HS-5 (cell line): ENCODE measurements at regions not wholly inside any gene's neighbourhood (a gene's known extent, or its start where the extent isn't known, plus 50 kb on each side); places are given as distances from the start of the nearest gene placed in this dataset.

Experiments used
- DNase-seq: peaks from one replicate; pipeline ENCODE4 v3.0.0-alpha.2; 2012; ENCODE audit warnings: low read depth

DNA sequence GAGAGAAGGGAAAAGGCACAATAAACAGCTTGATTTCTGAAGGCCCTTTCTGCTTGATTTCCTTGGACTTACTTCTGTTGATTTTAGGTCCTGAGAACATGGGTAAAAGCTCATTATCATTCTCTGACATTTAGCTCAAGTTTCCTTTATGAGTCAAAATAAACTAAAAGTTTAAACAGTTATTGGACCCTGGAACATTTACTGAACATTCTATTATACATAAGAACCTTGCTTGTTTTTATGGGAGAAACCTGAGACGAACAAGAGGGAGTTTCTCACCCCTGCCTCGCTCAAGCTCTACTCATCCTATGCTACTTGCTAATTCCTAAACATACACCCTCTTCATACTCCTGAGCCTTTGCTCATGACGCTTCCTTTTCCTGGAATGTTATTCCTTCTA lies 538.3 kb upstream of the PKN2 start:
- DNase-seq = no peak

DNA sequence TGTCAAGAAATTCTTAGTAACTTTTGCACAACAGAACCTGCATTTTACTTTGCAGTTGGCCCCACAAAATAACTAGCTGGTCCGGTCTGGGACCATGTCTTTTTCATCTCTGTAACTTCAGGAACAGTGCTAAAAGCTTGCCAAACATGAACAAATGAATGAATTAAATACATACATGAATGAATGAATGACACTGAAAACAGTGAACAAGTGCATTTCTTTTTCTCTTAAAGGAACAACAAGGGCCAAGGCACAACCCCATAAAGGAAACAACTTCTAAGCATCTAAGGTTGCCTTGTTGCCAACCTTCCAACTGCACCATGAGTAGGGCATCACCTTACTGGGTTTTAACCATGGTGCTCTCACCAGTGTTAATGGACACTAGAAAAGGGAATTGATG lies 534.4 kb upstream of the PKN2 start:
- DNase-seq = no peak

DNA sequence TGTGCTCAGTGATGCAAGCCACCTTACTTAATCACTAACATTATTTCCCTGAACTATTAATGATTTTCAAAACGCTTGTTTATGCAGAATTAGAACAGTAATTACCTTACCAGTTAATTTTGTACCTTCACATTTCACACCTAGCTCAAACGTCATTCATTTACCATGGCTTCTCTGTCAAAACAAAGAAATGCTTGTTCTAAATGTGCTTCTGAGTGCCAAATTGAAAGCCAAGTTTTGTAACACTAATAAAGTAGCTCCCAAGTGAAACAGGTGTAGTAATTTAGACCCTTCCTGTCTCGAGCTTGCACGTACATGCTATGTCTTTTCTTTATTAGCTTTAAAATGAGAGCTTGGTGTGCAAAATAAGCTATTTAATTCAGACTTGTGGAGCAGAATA lies 533.7 kb upstream of the PKN2 start:
- DNase-seq = no peak

DNA sequence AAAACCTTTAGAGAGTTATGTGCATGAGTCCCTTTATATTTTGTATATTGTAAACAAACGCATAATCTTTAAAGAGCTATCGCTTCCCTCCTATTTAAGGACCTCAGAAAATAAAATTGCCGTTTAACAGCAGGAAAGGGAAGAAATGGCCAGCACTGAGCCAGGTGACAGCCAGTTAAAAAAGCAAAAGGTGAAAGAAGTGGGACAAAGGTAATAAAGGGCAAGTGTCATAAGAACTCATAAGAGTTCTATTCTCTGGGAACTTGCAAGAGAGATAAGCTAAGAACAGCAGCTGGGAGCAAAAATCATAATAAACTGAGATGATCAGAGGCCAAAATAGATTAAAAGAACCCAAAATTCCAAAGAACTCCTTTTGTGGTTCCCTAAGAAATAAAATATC lies 520.9 kb upstream of the PKN2 start:
- no peak for DNase-seq

DNA sequence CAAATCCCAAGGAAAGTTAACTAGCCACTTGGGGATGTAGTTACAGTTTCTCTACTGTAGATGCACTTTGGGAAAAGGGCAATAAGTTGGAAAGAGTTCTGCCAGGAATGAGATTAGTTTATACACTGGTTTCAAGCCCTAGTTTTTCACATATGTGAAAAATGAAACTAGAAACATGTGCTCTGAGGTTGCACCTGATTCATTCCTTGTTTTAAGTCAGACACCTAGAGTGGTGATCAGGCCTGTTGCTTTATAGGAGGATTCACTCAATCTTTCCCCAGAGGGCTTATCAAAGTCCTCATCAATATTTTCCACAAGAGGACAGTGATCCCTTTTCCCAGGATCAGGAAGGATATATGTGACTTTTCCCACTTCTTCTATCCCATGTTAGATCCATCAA lies 515.9 kb upstream of the PKN2 start:
- no peak for DNase-seq

DNA sequence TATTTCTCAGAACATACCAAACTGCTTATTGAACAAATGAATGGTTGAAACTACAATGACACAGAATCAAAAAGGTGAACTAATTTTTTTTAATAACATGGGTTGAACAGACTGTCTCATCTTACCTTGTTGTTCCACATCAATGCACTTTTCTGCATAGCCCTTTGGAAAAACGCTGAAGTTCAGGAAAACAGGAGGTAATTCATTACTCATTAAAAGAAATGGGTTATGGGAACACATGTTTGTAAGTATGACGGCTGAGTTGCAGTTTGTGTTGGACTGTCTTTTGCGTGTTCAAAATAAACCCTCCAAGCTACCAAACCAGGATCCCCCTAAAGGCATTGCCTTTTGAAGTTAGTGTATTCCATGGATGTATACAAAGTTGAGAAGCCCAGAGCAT lies 514.9 kb upstream of the PKN2 start:
- no peak for DNase-seq

DNA sequence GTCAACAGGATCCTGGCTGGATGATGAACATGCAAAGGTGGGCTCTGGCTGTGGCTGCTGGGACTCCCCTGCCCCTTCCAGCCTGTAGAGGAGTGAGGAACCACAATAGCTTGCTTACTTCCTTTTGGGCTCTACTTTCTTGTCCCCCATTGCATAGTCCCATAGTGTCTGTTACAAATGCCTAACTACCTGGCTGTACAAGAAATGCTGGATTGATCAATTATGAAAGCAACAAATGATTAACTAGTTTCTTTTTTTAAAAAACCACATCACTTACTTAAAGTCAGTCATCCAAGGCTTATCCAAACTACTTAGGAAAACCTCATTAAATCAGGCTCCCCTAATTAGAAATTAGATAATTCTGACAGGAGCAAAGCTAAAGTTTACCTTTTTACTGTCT lies 514.1 kb upstream of the PKN2 start:
- no peak for DNase-seq

DNA sequence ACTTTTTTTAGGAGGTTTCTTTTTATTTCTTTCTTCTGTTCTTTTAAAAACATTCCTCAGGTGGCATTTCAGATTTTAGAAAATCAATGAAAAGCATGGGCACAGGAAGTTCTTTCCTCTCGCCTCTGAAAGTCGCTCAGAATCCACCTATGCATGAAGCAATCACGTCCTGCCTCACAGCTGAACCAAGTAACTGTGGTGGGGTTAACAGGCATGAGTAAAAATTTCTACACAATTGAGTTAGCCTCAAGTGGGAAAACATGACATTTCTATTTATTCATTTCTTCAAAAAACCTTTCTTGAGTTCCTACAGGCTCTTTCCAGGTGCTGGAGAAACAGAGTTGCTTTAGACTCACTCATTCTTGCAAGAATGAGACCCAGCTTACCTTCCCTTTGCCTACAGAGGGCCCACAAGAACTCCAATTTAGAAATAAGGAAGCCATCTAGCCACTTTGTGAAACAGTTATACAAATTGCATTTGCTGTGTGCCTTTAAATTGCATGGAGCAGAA lies 508.9 kb upstream of the PKN2 start:
- DNase-seq = no peak

DNA sequence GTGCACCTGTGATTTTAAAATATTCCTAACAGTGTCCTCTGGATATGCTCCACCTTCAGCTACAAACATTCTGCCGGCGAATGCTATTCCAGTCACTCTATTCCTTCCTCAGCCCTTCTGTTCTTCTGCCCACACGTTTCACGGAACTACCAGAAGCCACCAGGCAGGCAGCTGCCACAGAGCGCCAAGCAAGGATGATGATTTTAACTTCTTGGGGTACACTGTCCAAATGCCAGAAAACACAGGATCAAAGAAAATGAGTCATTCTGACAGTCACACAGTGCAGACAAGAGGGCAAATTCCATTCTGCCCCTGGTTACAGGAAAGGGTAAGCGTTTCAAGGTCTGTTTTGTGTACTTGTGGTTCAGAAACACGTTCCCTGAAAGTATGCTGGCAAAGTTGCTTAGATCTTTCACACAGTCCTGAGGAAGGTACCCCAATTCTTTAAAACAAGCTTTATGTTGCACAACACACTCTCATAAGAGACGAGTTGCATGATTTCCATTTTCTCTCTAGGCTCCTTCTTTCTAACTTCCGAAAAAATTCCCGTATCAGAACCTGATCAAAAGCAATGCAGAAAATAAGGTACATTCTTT lies 508.3 kb upstream of the PKN2 start:
- peak; percentile 14 for DNase-seq

DNA sequence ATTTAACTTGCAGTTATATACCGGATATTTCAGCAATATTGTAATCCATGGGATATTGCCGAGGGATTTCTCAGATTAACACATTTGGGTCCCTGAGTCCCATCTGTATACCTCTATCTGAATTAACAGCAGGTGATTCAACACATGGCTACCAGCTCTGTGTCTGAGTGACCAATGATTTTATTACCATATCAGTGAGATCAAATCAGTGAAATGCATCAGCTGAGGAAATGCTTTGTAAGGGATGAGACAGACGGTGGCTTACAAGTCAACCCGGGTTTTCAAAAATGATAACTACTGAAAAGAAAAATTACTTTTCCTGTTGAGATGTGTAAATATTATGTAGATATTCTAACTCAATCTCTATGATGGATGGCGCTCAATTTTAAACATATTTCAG lies 504.1 kb upstream of the PKN2 start:
- DNase-seq = no peak

DNA sequence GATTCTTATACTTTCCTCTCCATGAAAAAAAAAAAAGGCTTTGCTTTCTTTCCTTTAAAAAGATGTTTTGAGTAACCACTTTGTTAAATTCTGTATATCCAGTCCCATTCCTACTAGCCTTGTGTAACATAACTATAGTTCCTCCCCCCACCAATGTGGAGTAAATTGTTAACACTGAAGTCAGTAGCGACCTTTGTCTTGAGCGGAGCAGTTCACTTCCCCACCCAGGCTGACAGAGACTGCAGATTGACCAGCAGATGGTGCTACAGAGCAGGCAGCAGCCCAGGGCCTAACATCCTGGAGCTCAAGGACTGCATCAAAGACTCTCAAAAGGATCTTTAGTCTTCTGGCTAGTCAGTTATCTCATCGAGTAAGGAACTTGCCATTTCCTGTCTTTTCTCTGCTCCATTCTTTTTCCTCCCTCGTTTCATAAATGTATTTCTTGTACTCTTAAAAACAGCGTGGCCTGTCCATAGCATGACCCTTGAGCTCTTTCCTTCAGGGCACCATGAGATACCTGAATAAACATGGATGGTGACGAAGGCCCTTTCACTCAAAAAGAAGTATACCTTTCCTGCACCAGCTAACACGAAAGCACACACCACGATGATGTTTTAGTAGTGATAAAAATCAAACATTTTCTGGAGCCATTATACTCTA lies 503.5 kb upstream of the PKN2 start:
- DNase-seq = peak; percentile 39

DNA sequence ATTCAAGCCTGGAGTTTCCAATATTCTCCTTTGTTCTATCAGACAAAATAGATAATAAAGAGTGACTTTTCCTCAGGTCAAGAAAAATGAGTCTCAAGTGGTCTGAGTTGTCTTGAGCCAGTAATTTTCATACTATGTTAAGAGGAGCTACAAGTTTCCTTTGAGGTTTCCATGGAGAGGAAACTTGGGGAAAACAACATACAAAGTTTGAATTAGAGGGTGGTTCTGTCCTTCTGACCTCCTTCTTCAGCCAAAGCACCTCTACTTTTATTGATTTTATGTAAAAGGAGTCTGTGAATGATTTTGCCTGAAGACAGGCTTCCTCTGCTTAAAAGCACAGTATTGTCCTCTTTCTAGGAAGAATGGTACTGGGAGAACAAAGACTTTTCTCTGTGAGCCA lies 497.2 kb upstream of the PKN2 start:
- DNase-seq = no peak

DNA sequence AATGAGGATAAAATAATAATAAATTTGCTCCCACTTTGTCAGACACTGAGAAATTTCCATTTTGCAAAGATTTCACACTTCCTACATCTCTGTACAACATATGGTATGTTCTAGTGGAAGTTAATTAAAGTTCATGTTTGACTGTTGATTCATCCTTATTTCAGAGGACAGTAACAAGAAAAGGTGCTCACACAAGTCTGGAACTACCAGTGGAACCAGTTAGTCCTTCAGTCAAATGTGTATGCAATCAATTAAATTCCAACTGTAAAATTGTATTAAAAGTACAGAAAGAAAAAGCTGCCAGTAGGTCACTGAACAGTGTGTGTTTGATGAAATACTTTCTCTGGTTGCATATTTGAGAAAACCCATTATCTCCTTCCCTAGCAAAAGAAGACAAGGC lies 496.0 kb upstream of the PKN2 start:
- no peak for DNase-seq

DNA sequence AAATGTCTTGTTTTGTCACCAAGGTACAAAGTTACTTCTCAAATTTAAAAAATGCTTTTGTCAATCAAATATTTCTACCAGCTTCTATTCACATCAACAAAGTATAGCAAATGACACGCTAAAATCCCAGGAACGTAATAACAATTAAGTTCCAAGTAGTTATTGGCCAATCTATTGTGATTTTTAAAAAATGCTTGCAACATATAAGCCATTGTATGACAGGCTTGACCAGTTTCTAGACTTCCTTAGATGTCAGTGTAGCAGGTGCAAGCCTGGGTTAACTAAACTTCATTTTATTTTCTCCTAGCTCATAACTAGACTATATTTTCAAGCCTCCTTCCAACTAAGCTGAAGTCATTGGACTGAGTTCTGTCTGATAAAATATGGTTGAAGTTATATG lies 494.5 kb upstream of the PKN2 start:
- no peak for DNase-seq

DNA sequence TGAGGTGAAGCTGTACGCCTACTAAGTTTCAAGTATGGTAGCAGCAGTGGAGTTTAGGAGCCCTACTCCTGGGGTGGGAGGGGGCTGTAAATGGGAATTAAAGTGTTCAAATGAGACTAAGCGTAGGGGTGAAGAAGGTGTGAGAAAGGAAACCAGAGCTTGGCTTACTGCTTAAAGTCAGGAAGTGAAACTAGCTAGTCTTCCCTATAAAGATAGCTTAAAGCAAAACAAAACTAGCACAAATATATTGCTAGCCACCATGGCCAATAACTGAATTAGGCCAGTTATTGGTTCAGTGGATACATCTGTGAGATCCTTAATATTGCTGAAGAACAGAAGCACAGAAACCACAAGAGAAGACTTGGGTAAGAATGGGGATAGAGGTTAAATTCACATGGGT lies 492.2 kb upstream of the PKN2 start:
- DNase-seq = no peak

DNA sequence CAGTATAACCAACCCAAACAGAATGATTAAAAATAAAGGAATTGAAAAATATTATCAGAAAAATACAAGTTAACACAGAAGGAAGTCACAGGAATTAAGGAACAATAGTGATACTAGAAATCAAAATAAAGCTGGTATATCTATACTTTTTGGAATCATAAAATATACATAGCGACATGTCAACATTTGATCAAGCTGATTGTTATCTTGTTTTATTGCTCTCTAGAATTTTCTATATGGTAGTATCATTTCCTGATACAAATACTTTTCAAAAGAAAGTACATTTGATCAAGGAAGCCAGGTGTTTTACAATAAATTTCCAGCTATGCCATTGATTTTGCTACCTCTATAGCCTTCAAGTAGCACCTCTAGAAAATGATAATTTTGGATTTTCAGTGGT lies 489.5 kb upstream of the PKN2 start:
- DNase-seq = no peak

DNA sequence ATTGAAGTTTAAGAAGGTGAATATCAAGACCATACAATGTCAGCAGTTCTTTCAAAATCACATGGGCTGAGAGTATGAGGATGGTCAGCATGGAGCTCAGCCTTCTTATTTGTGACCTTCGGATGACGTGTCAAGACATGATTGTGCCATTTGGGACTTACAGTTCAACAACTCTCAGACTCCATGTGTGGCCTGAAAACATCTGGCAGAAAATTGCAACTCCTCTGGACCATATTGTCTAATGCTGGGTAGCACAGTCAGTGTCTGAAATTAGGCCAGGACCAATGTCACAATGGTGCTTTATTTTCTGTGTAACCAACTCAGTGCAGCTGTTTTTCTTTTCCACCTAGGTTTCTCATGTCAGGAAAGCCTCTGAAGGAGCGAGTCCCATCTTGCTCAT lies 483.5 kb upstream of the PKN2 start:
- DNase-seq = no peak

DNA sequence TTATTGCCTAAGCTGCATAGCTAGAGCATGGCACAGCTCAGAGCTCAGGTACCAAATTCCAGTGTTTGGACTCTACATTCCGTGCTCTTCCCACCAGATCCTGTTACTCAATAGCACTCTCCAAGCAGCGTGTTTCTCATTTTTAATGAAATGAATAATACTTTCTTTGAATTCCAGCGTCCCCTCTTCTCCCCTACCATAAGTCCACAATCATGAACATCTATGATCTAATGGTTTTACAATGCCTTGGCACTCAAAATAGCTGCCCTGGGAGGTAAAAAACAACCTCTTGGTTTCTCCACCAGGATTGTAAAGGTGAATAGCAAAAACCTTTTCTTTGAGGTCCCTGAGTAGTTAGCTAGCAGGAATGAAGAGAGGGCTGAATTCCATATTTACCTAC lies 480.0 kb upstream of the PKN2 start:
- no peak for DNase-seq

DNA sequence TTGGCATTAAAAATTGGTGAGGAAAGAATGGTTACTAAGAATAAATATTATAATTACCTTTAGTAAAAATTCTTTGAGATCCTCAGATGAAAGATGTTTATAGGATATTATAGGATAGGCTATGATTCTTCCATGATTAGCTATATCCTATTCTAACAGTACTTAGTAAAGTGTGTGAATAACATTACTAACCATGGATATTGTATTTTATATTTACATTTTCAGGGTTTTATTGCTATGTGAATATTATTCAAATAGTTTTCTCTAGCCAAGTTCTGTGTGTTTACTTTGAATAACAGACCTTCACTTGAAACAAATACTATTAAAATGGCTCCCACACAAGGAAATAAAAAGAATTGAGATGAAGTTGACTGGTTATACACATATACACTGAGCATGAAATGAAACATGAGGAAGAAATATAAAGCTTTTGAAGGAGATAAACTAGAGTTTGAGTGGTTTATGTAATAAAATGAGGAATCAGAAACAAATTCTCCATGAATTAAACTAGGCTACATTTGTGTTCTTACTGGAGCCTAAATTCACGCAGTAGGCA lies 479.4 kb upstream of the PKN2 start:
- no peak for DNase-seq

DNA sequence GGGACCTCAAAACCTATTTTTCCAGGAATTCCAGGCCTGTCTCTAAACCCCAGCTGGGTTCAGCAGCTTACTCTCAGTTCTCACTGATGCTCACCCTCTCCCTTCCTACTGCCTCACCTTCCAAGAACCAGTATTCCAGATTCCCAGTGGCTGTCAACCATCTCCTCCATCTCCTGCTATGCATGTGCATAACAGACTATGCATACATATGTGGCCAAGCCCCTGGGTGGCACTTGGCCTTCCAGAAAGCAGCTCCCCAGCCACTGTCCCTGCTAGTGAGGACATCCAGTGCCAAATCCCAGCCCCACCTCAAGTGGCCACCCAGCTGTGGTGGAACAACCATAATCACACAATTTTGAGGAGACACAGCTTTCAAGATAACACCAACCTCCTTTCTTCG lies 475.7 kb upstream of the PKN2 start:
- no peak for DNase-seq

DNA sequence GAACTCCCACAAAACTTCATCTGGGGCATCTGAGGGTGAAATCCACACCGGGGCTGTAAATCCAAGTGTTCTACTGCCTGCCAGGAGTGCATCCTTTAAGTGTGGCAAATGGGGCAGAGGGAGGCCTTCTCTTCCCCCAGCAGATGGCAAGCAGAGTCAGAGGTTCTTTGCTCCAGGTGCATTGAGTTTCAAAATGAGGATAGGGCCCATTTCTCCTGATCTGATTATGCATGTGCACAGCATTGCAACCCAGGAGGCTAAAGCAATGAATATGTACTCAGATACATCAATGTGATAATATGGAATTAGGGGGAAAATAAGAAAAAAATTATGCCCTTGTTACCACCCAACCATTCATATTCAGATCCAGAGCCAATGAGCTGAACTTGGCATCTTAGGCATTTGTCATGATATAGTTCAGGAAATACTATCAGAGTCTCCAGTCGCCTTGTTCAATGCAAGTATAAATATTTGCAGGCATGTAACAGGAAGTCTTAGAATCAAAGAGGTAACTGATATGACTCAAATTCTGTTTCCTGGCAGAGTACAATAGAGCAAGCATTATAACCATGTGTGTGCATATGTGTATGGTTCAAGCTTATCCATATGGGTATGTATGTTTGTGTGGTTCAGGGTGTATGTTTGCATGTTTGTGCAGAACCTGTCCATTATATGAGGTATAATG lies 473.8 kb upstream of the PKN2 start:
- no peak for DNase-seq

DNA sequence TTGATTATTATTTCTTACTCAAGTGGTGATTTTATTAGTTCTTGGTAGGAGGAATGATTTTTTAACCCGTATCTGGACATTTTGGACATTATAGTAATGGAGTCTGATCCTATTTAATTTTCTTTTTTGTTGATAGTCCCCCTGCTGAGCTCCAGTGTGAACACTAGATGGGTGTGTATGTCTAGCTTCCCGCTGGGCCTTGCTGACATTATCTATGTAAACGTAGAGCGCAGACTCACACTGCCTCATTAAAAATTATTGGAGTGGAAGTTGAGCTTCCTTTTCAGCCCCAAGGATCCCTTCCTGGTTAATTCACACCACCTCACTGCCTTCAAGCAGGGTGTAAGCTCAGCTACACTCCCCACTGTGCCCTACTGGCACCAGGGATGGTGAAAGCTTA lies 467.6 kb upstream of the PKN2 start:
- DNase-seq = no peak

DNA sequence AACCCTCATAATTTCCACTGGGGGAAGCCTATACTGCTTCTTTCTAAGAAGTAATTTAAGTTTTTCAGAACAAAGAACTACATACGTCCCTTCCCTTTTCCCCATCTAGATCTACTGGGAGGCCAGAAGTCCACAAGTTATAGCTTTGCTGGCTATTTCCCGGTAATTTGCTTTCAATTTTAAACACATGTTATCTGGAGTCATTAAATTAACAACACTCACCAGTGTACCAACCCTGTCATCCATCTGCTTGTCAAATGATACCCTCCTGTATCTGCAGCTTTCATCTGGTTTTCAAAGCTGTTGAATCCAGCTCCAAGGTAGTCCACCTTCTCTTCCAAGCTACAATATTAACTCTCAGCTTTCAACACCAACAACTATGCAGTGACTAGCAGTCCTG lies 466.7 kb upstream of the PKN2 start:
- no peak for DNase-seq
